ENCODE measurements at regions not wholly inside any gene's neighbourhood (a gene's known extent, or its start where the extent isn't known, plus 50 kb on each side); places are given as distances from the start of the nearest gene placed in this dataset.

GRCh38 chr4:38223782-38224236, 263.6 kb downstream of the PTTG2 start:
- Histone ChIP-seq H3K36me3 (replicated peaks in 1 of 2; ENCODE audit: control extremely low read depth in 1 of 2, control insufficient read depth in 1 of 2, extremely low read depth in 1 of 2, insufficient read depth in 2 of 2, low read length in 1 of 2) (no peaks in the 10 kb centered on the region), H3K27ac (ENCODE audit: low read length in 2 of 2) (no peak overlapping the region), H3K27me3 (replicated peaks in 1 of 4; ENCODE audit: control extremely low read depth in 1 of 4, control insufficient read depth in 3 of 4, insufficient read depth in 4 of 4, low read length in 3 of 4) (peaks cover 0 to 3% (median 0%) of the 10 kb centered on the region in 4 experiments), H3K4me2 (replicated peaks; ENCODE audit: low read depth, low read length, poor library complexity, severe bottlenecking) (no peak overlapping the region), H3K9me3 (ENCODE audit: control extremely low read depth in 1 of 3, control insufficient read depth in 2 of 3, insufficient read depth in 1 of 3, low read length in 2 of 3) (no peaks in the 10 kb centered on the region), H3K4me1 (ENCODE audit: control insufficient read depth in 2 of 2, insufficient read depth in 2 of 2, low read length in 2 of 2) (no peaks in the 10 kb centered on the region), H2AFZ (ENCODE audit: insufficient read depth, low read depth, low read length, poor library complexity, severe bottlenecking) (no peak overlapping the region), H4K20me1 (ENCODE audit: control insufficient read depth, insufficient read depth, low read length, poor library complexity, severe bottlenecking) (no peaks in the 10 kb centered on the region), H3K9ac (ENCODE audit: low read length) (no peak overlapping the region), H3K4me3 (ENCODE audit: control extremely low read depth in 1 of 5, extremely low read depth in 1 of 5, insufficient read depth in 1 of 5, low read depth in 2 of 5, low read length in 4 of 5) (no peak overlapping the region), H3K79me2 (ENCODE audit: control insufficient read depth, insufficient read depth, low read length) (no peaks in the 10 kb centered on the region)
- H3K9me3 Mint-ChIP-seq (ENCODE audit: insufficient read depth) = peaks cover 3% of the 10 kb centered on the region
- H3K4me3 Mint-ChIP-seq = no peak overlapping the region
- H3K27ac Mint-ChIP-seq = no peak overlapping the region
- no peaks in the 10 kb centered on the region for H3K4me1 Mint-ChIP-seq
- DNase-seq (no peak), ATAC-seq (ENCODE audit: low read depth) (no peak)
- intact Hi-C loops (cut with micrococcal nuclease) = no loop called here
- peaks cover 23% of the 10 kb centered on the region for H3K27me3 Mint-ChIP-seq
- no peak for TF ChIP-seq EZH2 (IDR thresholded peaks at IDR 0.05; ENCODE audit: borderline replicate concordance, insufficient read depth, low read depth, low read length, poor library complexity, severe bottlenecking)
- POLR2A ChIA-PET = no interaction called here
- WGBS (ENCODE audit: insufficient coverage) = 100% methylated on average over 2 of the region's 9 CpGs
- CTCF ChIA-PET = interaction anchor here (1.8 kb wide), 1 partner anchor 43 kb away, joined by 4 read pairs; no protein-coding TSS in a partner anchor

DNA sequence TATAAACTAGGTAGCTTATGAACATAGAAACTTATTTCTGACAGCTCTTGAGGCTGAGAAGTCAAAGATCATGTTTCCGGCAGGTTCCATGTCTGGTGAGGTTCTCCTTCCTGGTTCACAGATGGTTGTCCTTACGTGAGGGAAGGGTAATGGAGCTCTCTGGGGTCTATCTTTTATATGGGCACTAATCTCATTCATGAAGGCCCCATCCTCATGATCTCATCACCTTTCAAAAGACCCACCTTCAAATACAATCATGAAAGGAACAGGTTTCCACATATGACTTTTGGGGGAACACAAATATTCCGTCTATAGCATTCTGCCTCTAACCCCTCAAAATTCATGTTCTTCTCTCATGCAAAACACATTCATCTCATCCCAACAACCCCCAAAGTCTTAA, 264.7 kb downstream of the PTTG2 start:
- peaks cover 28% of the 10 kb centered on the region for H3K27me3 Mint-ChIP-seq
- no peak for ATAC-seq (ENCODE audit: low read depth)

More for the DNA sequence above, 264.7 kb downstream of the PTTG2 start:
- POLR2A ChIA-PET = no interaction called here
- Histone ChIP-seq H3K27ac (ENCODE audit: low read length in 2 of 2) (no peak overlapping the region), H2AFZ (ENCODE audit: insufficient read depth, low read depth, low read length, poor library complexity, severe bottlenecking) (no peak overlapping the region), H3K4me1 (ENCODE audit: control insufficient read depth in 2 of 2, insufficient read depth in 2 of 2, low read length in 2 of 2) (no peaks in the 10 kb centered on the region), H3K36me3 (replicated peaks in 1 of 2; ENCODE audit: control extremely low read depth in 1 of 2, control insufficient read depth in 1 of 2, extremely low read depth in 1 of 2, insufficient read depth in 2 of 2, low read length in 1 of 2) (no peaks in the 10 kb centered on the region), H3K4me3 (ENCODE audit: control extremely low read depth in 1 of 5, extremely low read depth in 1 of 5, insufficient read depth in 1 of 5, low read depth in 2 of 5, low read length in 4 of 5) (no peak overlapping the region), H4K20me1 (ENCODE audit: control insufficient read depth, insufficient read depth, low read length, poor library complexity, severe bottlenecking) (no peaks in the 10 kb centered on the region), H3K9ac (ENCODE audit: low read length) (no peak overlapping the region), H3K27me3 (replicated peaks in 1 of 4; ENCODE audit: control extremely low read depth in 1 of 4, control insufficient read depth in 3 of 4, insufficient read depth in 4 of 4, low read length in 3 of 4) (peaks cover 0 to 3% (median 0%) of the 10 kb centered on the region in 4 experiments), H3K79me2 (ENCODE audit: control insufficient read depth, insufficient read depth, low read length) (no peaks in the 10 kb centered on the region), H3K4me2 (replicated peaks; ENCODE audit: low read depth, low read length, poor library complexity, severe bottlenecking) (no peak overlapping the region), H3K9me3 (ENCODE audit: control extremely low read depth in 1 of 3, control insufficient read depth in 2 of 3, insufficient read depth in 1 of 3, low read length in 2 of 3) (no peaks in the 10 kb centered on the region)
- Mint-ChIP-seq H3K4me3 (no peak overlapping the region), H3K9me3 (ENCODE audit: insufficient read depth) (peaks cover 3% of the 10 kb centered on the region), H3K27ac (no peak overlapping the region), H3K4me1 (no peaks in the 10 kb centered on the region)
- TF ChIP-seq EZH2 (IDR thresholded peaks at IDR 0.05; ENCODE audit: borderline replicate concordance, insufficient read depth, low read depth, low read length, poor library complexity, severe bottlenecking) = no peak
- TF ChIP-seq, protein P1, sequence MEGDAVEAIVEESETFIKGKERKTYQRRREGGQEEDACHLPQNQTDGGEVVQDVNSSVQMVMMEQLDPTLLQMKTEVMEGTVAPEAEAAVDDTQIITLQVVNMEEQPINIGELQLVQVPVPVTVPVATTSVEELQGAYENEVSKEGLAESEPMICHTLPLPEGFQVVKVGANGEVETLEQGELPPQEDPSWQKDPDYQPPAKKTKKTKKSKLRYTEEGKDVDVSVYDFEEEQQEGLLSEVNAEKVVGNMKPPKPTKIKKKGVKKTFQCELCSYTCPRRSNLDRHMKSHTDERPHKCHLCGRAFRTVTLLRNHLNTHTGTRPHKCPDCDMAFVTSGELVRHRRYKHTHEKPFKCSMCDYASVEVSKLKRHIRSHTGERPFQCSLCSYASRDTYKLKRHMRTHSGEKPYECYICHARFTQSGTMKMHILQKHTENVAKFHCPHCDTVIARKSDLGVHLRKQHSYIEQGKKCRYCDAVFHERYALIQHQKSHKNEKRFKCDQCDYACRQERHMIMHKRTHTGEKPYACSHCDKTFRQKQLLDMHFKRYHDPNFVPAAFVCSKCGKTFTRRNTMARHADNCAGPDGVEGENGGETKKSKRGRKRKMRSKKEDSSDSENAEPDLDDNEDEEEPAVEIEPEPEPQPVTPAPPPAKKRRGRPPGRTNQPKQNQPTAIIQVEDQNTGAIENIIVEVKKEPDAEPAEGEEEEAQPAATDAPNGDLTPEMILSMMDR (IDR thresholded peaks at IDR 0.05) = no peak
- intact Hi-C loops (cut with micrococcal nuclease) = no loop called here
- no peak for DNase-seq
- 89% methylated on average over 1 of the region's 3 CpGs for WGBS (ENCODE audit: insufficient coverage)
- CTCF ChIA-PET = no interaction called here

Data from B cell (primary cell).